Liver (tissue), 3 donors: ENCODE measurements at regions not wholly inside any gene's neighbourhood (a gene's known extent, or its start where the extent isn't known, plus 50 kb on each side); places are given as distances from the start of the nearest gene placed in this dataset.

Source experiments
- ATF3 ChIP-seq: IDR thresholded peaks from 2 replicates; pipeline ENCODE4 v1.6.1; 2016; ENCODE audit warnings: antibody characterized with exemption
- CTCF ChIP-seq: fragments of 150-350 bp; IDR thresholded peaks from 2 replicates; pipeline ENCODE4 v1.5.1; 2017; ENCODE audit warnings: improper control_type of control experiment, low read depth, low read length; ENCODE audit not compliant: missing input control
- EGR1 ChIP-seq, 2 donors: IDR thresholded peaks; 2 replicates each; pipeline ENCODE4 v1.6.1; 2016 to 2018; ENCODE audit warnings: antibody characterized with exemption in 2 of 2, low read depth in 2 of 2
- FOXA2 ChIP-seq: IDR thresholded peaks from 2 replicates; pipeline ENCODE4 v1.6.1; 2016; ENCODE audit warnings: antibody characterized with exemption
- HNF4A ChIP-seq, 2 donors: conservative IDR thresholded peaks; 2 replicates each; pipeline ENCODE4 v1.6.1; 2016; ENCODE audit warnings: antibody characterized with exemption in 2 of 2, mild to moderate bottlenecking in 2 of 2
- HNF4G ChIP-seq: IDR thresholded peaks from 2 replicates; pipeline ENCODE4 v1.6.1; 2016; ENCODE audit warnings: antibody characterized with exemption
- RXRA ChIP-seq, 2 donors: IDR thresholded peaks; 2 replicates each; pipeline ENCODE4 v1.6.1; 2017 to 2018; ENCODE audit warnings: antibody characterized with exemption in 2 of 2, mild to moderate bottlenecking in 1 of 2
- SP1 ChIP-seq: IDR thresholded peaks from 2 replicates; pipeline ENCODE4 v1.6.1; 2018; ENCODE audit warnings: antibody characterized with exemption, mild to moderate bottlenecking
- TAF1 ChIP-seq: conservative IDR thresholded peaks from 2 replicates; pipeline ENCODE4 v1.6.1; 2016; ENCODE audit warnings: antibody characterized with exemption, mild to moderate bottlenecking
- YY1 ChIP-seq: IDR thresholded peaks from 2 replicates; pipeline ENCODE4 v1.6.1; 2016; ENCODE audit warnings: antibody characterized with exemption, mild to moderate bottlenecking
- ZBTB33 ChIP-seq: IDR thresholded peaks from 2 replicates; pipeline ENCODE4 v1.6.1; 2016; ENCODE audit warnings: antibody characterized with exemption
- TF ChIP-seq, protein P1 (sequence below): IDR thresholded peaks from 2 replicates; pipeline ENCODE4 v1.6.1; 2016; ENCODE audit warnings: antibody characterized with exemption
- TF ChIP-seq, protein P2 (sequence below): IDR thresholded peaks from 2 replicates; pipeline ENCODE4 v1.6.1; 2016; ENCODE audit warnings: antibody characterized with exemption, mild to moderate bottlenecking
- donor health status: healthy.
- donor health status: healthy.

GRCh38 chr2:58341047-58341446 is 99.9 kb upstream of the FANCL start:
- TF ChIP-seq ZBTB33 (no peak), CTCF (no peak), TAF1 (no peak), RXRA (IDR thresholded peaks at IDR 0.05) (no peak), EGR1 (IDR thresholded peaks at IDR 0.05; ENCODE audit: low read depth in 2 of 2) (no peak), SP1 (no peak), YY1 (no peak), ATF3 (no peak), HNF4G (no peak), FOXA2 (no peak), HNF4A (conservative IDR thresholded peaks at IDR 0.05) (no peak)
- TF ChIP-seq, protein P1, sequence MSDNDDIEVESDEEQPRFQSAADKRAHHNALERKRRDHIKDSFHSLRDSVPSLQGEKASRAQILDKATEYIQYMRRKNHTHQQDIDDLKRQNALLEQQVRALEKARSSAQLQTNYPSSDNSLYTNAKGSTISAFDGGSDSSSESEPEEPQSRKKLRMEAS: no peak
- TF ChIP-seq, protein P2, sequence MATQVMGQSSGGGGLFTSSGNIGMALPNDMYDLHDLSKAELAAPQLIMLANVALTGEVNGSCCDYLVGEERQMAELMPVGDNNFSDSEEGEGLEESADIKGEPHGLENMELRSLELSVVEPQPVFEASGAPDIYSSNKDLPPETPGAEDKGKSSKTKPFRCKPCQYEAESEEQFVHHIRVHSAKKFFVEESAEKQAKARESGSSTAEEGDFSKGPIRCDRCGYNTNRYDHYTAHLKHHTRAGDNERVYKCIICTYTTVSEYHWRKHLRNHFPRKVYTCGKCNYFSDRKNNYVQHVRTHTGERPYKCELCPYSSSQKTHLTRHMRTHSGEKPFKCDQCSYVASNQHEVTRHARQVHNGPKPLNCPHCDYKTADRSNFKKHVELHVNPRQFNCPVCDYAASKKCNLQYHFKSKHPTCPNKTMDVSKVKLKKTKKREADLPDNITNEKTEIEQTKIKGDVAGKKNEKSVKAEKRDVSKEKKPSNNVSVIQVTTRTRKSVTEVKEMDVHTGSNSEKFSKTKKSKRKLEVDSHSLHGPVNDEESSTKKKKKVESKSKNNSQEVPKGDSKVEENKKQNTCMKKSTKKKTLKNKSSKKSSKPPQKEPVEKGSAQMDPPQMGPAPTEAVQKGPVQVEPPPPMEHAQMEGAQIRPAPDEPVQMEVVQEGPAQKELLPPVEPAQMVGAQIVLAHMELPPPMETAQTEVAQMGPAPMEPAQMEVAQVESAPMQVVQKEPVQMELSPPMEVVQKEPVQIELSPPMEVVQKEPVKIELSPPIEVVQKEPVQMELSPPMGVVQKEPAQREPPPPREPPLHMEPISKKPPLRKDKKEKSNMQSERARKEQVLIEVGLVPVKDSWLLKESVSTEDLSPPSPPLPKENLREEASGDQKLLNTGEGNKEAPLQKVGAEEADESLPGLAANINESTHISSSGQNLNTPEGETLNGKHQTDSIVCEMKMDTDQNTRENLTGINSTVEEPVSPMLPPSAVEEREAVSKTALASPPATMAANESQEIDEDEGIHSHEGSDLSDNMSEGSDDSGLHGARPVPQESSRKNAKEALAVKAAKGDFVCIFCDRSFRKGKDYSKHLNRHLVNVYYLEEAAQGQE: no peak
